Neutrophil (primary cell): ENCODE measurements at regions not wholly inside any gene's neighbourhood (a gene's known extent, or its start where the extent isn't known, plus 50 kb on each side); places are given as distances from the start of the nearest gene placed in this dataset.
"Not testable (repeated sequence)": the region's sequence is repeated elsewhere in the genome, so short reads cannot be mapped to it uniquely, and the experiment has no call there.

Experiments used
- H3K27ac ChIP-seq: fragments of 200-600 bp; sonication (generic); 2 replicates; pipeline ENCODE4 v1.5.1; 2016; ENCODE audit warnings: mild to moderate bottlenecking, moderate library complexity
- H3K27me3 ChIP-seq: fragments of 200-600 bp; sonication (generic); 2 replicates; pipeline ENCODE4 v1.6.0; 2016; ENCODE audit warnings: mild to moderate bottlenecking
- H3K36me3 ChIP-seq: fragments of 200-600 bp; sonication (generic); 2 replicates; pipeline ENCODE4 v1.5.1; 2017
- H3K4me1 ChIP-seq, 2 experiments: fragments of 200-600 bp in 1 of 2; sonication (generic) in 1 of 2; 1 replicate in 1 of 2; 2 replicates in 1 of 2; pipeline versions ENCODE4 v1.5.1 to v1.6.1; 2013 to 2016; ENCODE audit warnings: low read depth in 1 of 2, low read length in 1 of 2, mild to moderate bottlenecking in 1 of 2, moderate library complexity in 1 of 2; ENCODE audit not compliant: control insufficient read depth in 1 of 2, insufficient read depth in 1 of 2
- H3K4me3 ChIP-seq, 2 experiments: fragments of 200-600 bp in 1 of 2; sonication (generic) in 1 of 2; 1 replicate in 1 of 2; 2 replicates in 1 of 2; pipeline ENCODE4 v1.5.1; 2013 to 2016; ENCODE audit warnings: low read depth in 1 of 2, low read length in 1 of 2, mild to moderate bottlenecking in 1 of 2, moderate library complexity in 1 of 2
- H3K9me3 ChIP-seq: fragments of 200-600 bp; sonication (generic); 2 replicates; pipeline ENCODE4 v1.5.1; 2016
- CTCF ChIP-seq: fragments of 200-600 bp; sonication (generic); IDR thresholded peaks from 2 replicates; pipeline ENCODE4 v1.5.1; 2016; ENCODE audit warnings: antibody characterized with exemption

- Histone ChIP-seq H3K9me3 (no peaks in the 10 kb centered on the region), H3K4me1 (peaks cover 0 to 6% of the 10 kb centered on the region in 2 experiments), H3K27ac (no peak overlapping the region), H3K27me3 (no peaks in the 10 kb centered on the region), H3K4me3 (no peak overlapping the region), H3K36me3 (no peaks in the 10 kb centered on the region)
- TF ChIP-seq CTCF: no peak
Observed at GRCh38 chr17:31609996-31610910, 218.8 kb downstream of the RAB11FIP4 start.

- no peak overlapping the region for H3K4me3 ChIP-seq
- no peaks in the 10 kb centered on the region for H3K36me3 ChIP-seq
- H3K27ac ChIP-seq: no peak overlapping the region
- TF ChIP-seq CTCF: no peak
- no peaks in the 10 kb centered on the region for H3K27me3 ChIP-seq
- H3K9me3 ChIP-seq: no peaks in the 10 kb centered on the region
- peaks cover 0 to 6% of the 10 kb centered on the region in 2 experiments for H3K4me1 ChIP-seq
Observed at GRCh38 chr17:31609331-31609730, 217.9 kb downstream of the RAB11FIP4 start.

DNA sequence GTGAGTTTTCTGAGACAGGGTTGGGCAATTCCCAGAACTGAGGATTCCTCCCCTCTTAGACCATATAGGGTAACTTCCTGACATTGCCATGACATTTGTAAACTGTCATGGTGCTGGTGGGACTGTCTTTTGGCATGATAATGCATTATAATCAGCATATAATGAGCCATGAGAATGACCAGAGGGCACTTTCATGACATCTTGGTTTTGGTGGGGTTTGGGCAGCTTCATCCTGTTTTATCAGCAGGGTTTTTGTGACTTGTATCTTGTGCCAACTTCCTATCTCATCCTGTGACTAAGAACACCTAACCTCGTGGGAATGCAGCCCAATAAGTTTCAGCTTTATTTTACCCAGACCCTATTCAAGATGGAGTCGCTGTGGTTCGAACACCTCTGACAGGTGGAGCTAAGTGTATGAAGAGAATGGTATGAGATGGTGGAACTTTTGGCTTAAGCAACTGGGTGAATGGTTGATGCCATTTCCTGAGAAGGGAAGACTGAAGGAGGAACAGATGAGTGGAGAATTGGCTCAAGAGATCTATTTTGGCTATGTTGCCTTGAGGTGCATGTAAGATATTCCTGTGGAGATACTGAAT, 217.3 kb downstream of the RAB11FIP4 start:
- Histone ChIP-seq H3K9me3 (no peaks in the 10 kb centered on the region), H3K27me3 (no peaks in the 10 kb centered on the region), H3K4me3 (no peak overlapping the region), H3K4me1 (peaks cover 0 to 6% of the 10 kb centered on the region in 2 experiments), H3K36me3 (no peaks in the 10 kb centered on the region), H3K27ac (no peak overlapping the region)
- no peak for TF ChIP-seq CTCF

DNA sequence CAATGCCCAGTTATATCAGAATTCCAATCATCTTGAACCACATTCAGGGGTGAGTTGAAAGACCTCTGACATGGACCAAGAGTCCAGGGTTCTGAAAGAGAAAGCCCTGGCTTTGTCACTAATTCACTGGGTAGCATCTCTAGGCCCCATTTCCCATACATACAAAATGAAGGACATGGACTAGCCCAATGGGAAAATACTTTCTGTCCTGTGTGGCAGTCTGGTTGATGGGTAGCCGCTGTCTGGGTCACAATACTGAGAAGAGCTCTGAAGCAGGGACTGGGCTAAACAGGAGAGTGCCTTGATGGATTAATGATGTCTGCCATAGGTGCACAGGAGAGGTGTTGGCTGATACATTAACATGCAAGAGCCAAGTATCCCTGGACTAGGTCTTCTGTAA, 214.3 kb downstream of the RAB11FIP4 start:
- peaks cover 0 to 6% of the 10 kb centered on the region in 2 experiments for H3K4me1 ChIP-seq
- H3K9me3 ChIP-seq: no peaks in the 10 kb centered on the region
- H3K4me3 ChIP-seq: no peak overlapping the region
- no peaks in the 10 kb centered on the region for H3K27me3 ChIP-seq
- TF ChIP-seq CTCF: no peak
- H3K36me3 ChIP-seq: no peaks in the 10 kb centered on the region
- H3K27ac ChIP-seq: no peak overlapping the region

DNA sequence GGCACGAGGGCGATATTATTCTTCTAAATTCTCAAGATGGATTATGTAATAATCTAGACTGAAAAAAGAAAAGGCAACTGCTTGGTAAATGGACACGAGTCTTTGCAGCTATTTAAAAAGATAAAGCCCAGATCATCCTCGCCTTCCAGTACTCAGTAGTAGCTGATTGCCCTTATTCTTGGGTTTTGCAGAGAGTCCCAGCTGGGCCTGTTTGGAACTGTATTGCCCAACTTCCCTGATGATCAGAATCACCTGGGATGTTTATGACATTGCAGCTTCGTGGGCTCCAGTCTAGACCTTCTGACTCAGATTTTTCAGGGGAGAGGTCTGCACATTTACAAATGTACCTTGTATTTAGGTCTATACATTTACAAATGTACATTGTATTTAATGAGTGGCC, 213.5 kb downstream of the RAB11FIP4 start:
- peaks cover 0 to 6% of the 10 kb centered on the region in 2 experiments for H3K4me1 ChIP-seq
- TF ChIP-seq CTCF: no peak
- H3K36me3 ChIP-seq: no peaks in the 10 kb centered on the region
- no peak overlapping the region for H3K4me3 ChIP-seq
- no peaks in the 10 kb centered on the region for H3K27me3 ChIP-seq
- H3K27ac ChIP-seq: no peak overlapping the region
- H3K9me3 ChIP-seq: no peaks in the 10 kb centered on the region

GRCh38 chr17:31600144-31600543, 208.7 kb downstream of the RAB11FIP4 start:
- not testable (repeated sequence) for H3K27me3 ChIP-seq, H3K36me3 ChIP-seq, H3K27ac ChIP-seq, H3K9me3 ChIP-seq, H3K4me3 ChIP-seq, H3K4me1 ChIP-seq
